ENCODE measurements at regions not wholly inside any gene's neighbourhood (a gene's known extent, or its start where the extent isn't known, plus 50 kb on each side); places are given as distances from the start of the nearest gene placed in this dataset.

DNA sequence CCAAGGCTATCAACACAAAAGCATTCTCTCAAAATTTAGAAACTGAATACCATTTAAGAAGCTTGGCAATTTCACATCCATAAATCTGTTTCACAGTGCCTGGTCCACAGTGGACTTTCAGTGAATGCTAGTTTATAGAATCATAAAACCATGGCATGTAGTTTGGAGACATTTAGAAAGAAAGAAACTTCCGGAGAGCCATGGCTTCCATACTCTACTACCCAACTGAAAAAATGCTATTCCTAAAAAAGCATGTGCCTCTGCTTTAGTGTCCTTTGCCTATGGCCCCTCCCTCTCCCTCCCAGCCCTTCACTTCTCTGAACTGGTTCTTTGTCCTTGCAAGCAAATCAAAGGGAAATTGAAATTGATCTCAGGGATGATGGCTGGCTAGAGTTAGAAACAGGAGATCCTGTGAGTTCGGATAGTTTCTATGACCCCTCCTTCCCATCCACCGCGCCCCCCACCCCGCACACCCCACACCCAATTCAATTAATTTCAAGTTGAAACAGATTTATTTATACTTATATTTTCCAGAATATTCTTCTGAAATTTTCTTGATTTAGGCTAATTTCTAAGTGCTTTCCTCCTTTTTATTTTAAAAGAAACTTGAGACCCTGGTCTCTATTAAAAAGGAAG, 248.3 kb downstream of the TRIB2 start:
- TF ChIP-seq, protein P1, sequence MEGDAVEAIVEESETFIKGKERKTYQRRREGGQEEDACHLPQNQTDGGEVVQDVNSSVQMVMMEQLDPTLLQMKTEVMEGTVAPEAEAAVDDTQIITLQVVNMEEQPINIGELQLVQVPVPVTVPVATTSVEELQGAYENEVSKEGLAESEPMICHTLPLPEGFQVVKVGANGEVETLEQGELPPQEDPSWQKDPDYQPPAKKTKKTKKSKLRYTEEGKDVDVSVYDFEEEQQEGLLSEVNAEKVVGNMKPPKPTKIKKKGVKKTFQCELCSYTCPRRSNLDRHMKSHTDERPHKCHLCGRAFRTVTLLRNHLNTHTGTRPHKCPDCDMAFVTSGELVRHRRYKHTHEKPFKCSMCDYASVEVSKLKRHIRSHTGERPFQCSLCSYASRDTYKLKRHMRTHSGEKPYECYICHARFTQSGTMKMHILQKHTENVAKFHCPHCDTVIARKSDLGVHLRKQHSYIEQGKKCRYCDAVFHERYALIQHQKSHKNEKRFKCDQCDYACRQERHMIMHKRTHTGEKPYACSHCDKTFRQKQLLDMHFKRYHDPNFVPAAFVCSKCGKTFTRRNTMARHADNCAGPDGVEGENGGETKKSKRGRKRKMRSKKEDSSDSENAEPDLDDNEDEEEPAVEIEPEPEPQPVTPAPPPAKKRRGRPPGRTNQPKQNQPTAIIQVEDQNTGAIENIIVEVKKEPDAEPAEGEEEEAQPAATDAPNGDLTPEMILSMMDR (IDR thresholded peaks at IDR 0.05; ENCODE audit: insufficient read depth, low read length) = no peak
- TF ChIP-seq, protein P2, sequence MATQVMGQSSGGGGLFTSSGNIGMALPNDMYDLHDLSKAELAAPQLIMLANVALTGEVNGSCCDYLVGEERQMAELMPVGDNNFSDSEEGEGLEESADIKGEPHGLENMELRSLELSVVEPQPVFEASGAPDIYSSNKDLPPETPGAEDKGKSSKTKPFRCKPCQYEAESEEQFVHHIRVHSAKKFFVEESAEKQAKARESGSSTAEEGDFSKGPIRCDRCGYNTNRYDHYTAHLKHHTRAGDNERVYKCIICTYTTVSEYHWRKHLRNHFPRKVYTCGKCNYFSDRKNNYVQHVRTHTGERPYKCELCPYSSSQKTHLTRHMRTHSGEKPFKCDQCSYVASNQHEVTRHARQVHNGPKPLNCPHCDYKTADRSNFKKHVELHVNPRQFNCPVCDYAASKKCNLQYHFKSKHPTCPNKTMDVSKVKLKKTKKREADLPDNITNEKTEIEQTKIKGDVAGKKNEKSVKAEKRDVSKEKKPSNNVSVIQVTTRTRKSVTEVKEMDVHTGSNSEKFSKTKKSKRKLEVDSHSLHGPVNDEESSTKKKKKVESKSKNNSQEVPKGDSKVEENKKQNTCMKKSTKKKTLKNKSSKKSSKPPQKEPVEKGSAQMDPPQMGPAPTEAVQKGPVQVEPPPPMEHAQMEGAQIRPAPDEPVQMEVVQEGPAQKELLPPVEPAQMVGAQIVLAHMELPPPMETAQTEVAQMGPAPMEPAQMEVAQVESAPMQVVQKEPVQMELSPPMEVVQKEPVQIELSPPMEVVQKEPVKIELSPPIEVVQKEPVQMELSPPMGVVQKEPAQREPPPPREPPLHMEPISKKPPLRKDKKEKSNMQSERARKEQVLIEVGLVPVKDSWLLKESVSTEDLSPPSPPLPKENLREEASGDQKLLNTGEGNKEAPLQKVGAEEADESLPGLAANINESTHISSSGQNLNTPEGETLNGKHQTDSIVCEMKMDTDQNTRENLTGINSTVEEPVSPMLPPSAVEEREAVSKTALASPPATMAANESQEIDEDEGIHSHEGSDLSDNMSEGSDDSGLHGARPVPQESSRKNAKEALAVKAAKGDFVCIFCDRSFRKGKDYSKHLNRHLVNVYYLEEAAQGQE (IDR thresholded peaks at IDR 0.05; ENCODE audit: insufficient replicate concordance, low read depth) = no peak
- TF ChIP-seq GABPA (IDR thresholded peaks at IDR 0.05; ENCODE audit: low read depth) (no peak), SPI1 (IDR thresholded peaks at IDR 0.05; ENCODE audit: borderline replicate concordance, low read depth) (no peak), POLR2AphosphoS5 (IDR thresholded peaks at IDR 0.05; ENCODE audit: low read depth) (no peak)
- no peaks in the 10 kb centered on the region for H3K27me3 ChIP-seq (ENCODE audit: insufficient read depth, poor library complexity, severe bottlenecking)
- no peak for DNase-seq (ENCODE audit: low read depth in 1 of 2, low spot score in 1 of 2)
- H3K4me3 ChIP-seq (replicated peaks; ENCODE audit: insufficient read depth, low read length) = no peak overlapping the region
- no peak overlapping the region for H3K27ac ChIP-seq (replicated peaks)

DNA sequence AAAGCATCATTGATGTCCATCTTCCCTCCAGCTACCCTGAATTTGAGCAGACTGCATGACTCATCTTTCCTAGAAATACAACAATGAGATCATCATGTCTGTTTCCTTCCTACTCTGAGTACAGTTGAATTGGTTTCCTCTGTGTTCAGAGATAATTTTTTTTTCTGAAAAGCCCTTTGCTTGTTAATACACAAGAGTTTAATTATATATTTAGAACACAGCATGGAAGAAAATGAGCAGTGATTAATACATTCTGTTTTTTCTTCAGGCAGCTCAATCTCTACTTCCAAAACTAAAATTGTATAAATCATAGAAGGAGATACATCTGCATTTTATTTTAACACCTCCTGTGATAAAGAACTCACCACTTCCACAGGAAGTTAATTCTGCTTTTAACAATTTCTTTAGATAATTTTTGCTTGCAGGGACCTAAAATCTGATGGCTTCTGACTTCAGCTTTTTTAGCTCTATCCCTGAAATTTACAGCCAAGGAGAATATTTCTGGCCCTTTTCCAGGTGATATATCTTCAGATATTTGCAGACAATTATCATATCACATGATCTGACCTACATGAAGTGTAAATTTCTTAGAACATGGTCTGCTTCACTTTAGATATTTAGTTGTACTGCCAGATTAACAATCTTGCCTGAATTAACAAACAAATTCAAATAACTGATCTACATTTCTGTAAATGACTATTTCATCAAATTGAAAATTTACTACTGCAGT, 249.0 kb downstream of the TRIB2 start:
- no peak overlapping the region for H3K27ac ChIP-seq (replicated peaks)
- H3K4me3 ChIP-seq (replicated peaks; ENCODE audit: insufficient read depth, low read length) = no peak overlapping the region
- peak in 1 of 2 experiments; percentile 26 for DNase-seq (ENCODE audit: low read depth in 1 of 2, low spot score in 1 of 2)
- H3K27me3 ChIP-seq (ENCODE audit: insufficient read depth, poor library complexity, severe bottlenecking) = no peaks in the 10 kb centered on the region
- TF ChIP-seq, protein P2 (IDR thresholded peaks at IDR 0.05; ENCODE audit: insufficient replicate concordance, low read depth) = no peak
- TF ChIP-seq POLR2AphosphoS5 (IDR thresholded peaks at IDR 0.05; ENCODE audit: low read depth) = no peak
- no peak for TF ChIP-seq GABPA (IDR thresholded peaks at IDR 0.05; ENCODE audit: low read depth)
- TF ChIP-seq, protein P1 (IDR thresholded peaks at IDR 0.05; ENCODE audit: insufficient read depth, low read length) = no peak
- TF ChIP-seq SPI1 (IDR thresholded peaks at IDR 0.05; ENCODE audit: borderline replicate concordance, low read depth) = no peak

DNA sequence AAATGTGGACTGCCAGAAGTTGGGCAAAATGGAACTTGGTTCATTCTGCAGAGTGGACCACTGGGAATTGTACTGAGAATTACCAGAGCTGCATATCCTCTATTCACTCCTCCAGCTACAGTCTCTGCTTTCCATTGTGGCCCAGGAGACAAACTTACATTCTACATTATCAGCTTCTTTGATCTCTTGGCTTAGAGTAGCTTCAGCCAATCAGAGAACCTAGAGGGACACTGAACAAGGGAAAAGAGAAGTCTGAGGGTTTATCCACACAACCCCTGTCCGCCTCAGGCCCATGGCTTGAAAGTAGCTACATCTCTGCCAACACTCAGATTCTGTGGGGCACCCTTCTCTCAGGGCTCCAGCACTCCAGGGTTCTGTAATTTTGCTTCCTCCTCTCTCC, 251.1 kb downstream of the TRIB2 start:
- H3K27me3 ChIP-seq (ENCODE audit: insufficient read depth, poor library complexity, severe bottlenecking) = no peaks in the 10 kb centered on the region
- no peak overlapping the region for H3K27ac ChIP-seq (replicated peaks)
- DNase-seq (ENCODE audit: low read depth in 1 of 2, low spot score in 1 of 2) = no peak
- TF ChIP-seq GABPA (IDR thresholded peaks at IDR 0.05; ENCODE audit: low read depth) = no peak
- no peak for TF ChIP-seq POLR2AphosphoS5 (IDR thresholded peaks at IDR 0.05; ENCODE audit: low read depth)
- TF ChIP-seq, protein P2 (IDR thresholded peaks at IDR 0.05; ENCODE audit: insufficient replicate concordance, low read depth) = no peak
- TF ChIP-seq, protein P1 (IDR thresholded peaks at IDR 0.05; ENCODE audit: insufficient read depth, low read length) = no peak
- TF ChIP-seq SPI1 (IDR thresholded peaks at IDR 0.05; ENCODE audit: borderline replicate concordance, low read depth) = no peak
- no peak overlapping the region for H3K4me3 ChIP-seq (replicated peaks; ENCODE audit: insufficient read depth, low read length)
